ENCODE measurements at regions not wholly inside any gene's neighbourhood (a gene's known extent, or its start where the extent isn't known, plus 50 kb on each side); places are given as distances from the start of the nearest gene placed in this dataset.

- no peak for DNase-seq
Measured at GRCh38 chr4:149928507-149928906, 112.9 kb upstream of the IQCM start.

DNA sequence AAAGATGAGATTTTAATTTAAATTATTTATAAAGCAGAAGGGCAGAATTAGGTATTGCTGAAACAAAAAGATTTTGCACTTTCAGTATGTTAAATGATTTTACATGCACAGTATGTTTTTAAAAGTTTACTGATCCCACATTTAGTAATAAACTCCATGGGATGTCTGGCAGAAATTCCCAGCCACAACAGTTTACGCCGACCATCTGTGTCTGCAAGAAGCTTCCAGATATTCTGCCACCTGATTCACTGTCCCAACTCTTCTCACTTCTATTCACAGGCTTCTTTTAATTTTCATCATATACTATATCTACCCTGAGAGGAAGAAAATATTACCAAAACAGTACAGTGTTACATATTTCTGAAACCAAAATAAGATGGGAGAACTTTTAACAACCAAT is 115.8 kb upstream of the IQCM start:
- DNase-seq, result no peak

- no peak for DNase-seq
Measured at GRCh38 chr4:149932188-149932587, 116.5 kb upstream of the IQCM start.

GRCh38 chr4:149933120-149933519 is 117.5 kb upstream of the IQCM start:
- no peak for DNase-seq

DNA sequence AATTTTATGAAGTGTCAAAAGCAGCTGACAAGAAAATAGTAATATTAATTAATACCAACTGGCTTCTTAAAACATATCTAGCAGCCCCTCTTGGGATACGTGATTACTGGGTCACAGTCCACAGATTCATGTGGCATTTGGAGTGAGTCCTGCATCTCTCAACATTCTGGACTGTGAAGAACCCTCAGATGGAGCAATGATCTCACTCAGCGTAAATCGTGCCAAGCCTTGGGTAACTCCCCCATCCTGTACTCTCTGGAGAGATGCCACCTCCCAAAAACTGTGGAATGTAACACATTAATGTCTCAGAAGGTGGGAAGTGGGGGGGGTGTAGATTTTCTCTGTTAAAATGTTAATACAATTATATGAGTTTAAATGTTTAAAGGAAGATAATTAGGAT is 118.2 kb upstream of the IQCM start:
- peak; percentile 6 for DNase-seq

GRCh38 chr4:149949381-149949780 is 128.9 kb upstream of the DCLK2 start:
- no peak for DNase-seq

GRCh38 chr4:149951152-149951900 is 126.9 kb upstream of the DCLK2 start:
- DNase-seq, result no peak

DNA sequence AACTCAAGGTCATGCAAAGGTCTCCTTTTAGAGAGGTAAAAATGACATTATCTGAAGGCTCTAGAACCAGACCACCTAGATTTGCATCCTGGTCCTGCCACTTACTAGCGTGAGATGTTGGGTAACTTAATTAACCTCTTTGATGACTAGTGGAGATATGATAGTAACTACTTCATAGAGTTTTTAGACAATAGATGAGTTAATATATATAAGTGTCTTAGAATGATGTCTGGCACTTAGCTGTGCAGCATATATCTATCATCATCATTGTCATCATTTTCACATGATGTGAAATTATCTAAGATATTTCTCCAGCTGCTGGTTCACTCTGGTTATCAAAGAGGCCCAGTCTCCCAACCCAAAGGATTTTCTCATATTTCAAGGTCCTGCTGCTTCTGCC is 126.1 kb upstream of the DCLK2 start:
- DNase-seq, result no peak

DNA sequence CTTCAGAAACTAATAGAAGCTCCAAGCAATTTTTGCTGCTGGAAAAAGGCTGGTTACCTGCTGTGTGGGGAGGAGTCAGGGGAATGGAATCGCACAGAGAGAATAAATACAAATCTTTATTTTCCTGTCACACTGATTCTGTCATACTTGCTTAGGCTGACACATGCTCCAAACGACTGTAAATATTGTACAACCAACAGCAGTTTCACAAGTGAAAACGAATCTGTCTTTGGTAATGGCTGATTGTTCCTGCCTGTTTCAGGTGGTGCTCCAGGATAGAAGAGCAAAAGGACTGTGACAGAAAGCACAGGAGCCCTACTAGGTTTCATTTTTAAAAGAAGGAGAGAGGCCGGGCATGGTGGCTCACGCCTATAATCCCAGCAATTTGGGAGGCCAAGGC is 125.5 kb upstream of the DCLK2 start:
- no peak for DNase-seq

- DNase-seq, result no peak
Measured at GRCh38 chr4:149955780-149956390, 122.4 kb upstream of the DCLK2 start.

DNA sequence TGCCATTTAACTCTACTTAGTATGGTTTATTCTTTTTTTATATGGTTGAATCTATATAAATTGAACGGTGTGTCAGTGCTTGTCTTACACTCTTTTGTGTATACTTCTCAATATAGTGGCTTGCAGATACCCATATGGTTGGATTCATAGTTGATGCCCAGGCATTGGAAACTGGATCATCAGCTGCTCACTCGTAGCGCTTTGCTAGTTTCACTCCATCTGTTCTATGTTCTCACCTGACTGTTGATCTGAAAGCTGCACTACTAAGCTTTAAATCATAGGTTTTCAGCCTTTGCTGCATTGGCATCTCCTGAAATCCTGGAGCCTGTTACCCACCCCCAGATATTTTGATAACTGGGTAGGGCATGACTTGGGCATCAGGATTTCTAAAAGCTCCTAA is 121.6 kb upstream of the DCLK2 start:
- no peak for DNase-seq

DNA sequence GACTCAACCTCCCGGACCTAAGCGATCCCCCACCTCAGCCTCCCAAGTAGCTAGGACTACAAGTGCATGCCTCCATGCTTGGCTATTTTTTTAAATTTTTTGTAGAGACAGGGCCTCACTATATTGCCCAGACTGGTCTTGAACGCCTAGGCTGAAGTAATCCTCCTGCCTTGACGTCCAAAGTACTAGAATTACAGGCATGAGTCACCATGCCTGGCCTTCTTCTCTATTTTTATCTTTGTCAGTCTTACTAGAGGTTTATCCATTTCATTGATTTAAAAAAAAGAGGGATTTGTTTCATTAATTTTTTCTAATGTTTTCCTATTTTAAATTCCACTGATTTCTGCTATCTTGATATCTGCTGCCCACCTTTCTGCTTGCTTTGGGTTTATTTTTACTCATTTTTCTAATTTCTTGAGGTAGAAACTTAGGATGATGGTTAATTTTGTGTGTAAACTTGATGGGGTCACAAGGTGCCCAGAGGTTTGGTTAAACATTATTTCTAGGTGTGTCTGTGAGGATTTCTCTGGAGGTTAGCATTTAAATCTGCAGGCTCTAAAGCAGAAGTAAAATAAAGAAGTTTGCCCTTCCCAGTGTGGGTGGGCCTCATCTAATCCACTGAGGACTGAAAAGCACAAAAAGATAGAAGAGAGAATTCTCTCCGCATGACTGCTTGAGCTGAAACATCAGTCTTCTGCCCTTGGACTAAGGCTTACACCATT is 116.2 kb upstream of the DCLK2 start:
- peak; percentile 46 for DNase-seq

- DNase-seq, result no peak
Measured at GRCh38 chr4:149964001-149964796, 114.0 kb upstream of the DCLK2 start.

DNA sequence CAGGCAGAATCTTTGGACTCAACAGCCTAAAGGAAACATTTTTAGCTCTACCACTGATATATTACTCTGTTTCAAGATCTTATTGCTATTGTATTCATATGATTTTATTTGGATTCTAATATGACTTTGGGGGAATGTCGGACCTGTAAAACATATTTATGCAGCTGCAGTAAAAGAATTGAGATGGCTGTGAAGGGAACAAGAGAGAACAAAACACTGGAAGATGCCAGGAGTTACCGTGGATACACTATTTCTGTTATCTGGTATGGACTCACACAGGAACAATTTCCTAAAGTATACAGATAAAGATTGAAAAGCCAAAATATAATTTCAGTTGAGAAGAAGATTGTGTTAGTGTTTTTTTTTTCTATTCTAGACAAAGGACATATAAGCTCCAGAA is 113.0 kb upstream of the DCLK2 start:
- DNase-seq, result no peak

DNA sequence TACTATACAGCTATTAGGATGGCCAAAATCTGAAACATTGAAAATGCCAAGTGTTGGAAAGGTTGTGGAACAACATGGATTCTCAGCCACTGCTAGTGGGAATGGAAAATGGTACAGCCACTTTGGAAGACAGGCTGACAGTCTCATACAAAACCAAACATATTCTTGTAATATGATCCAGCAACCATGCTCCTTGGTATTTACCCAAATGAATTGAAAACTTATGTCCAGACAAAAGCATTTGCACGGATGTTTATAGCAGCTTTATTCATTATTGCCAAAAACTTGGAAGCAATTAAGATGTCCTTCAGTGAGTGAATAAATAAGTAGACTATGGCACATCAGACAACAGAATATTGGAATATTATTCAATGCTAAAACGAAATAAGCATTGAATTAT is 105.8 kb upstream of the DCLK2 start:
- peak; percentile 46 for DNase-seq

DNA sequence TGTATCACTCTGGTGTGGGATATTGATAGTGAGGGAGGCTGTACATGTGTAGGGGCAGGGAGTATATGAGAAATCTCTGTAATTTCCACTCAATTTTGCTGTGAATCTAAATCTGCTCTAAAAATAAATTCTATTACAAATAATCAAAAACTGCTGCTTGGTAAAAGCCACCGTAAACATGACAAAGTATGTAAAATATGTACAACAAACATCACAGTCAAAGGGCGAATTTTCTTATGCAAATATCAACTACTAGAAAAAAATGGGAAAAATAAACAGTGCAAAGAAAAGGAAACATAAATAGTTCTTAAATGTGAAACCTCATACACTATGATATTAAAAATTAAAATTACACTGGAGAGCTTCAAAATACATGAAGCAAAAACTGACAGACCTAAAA is 105.1 kb upstream of the DCLK2 start:
- DNase-seq, result no peak

GRCh38 chr4:149975172-149975571 is 103.1 kb upstream of the DCLK2 start:
- DNase-seq, result no peak

DNA sequence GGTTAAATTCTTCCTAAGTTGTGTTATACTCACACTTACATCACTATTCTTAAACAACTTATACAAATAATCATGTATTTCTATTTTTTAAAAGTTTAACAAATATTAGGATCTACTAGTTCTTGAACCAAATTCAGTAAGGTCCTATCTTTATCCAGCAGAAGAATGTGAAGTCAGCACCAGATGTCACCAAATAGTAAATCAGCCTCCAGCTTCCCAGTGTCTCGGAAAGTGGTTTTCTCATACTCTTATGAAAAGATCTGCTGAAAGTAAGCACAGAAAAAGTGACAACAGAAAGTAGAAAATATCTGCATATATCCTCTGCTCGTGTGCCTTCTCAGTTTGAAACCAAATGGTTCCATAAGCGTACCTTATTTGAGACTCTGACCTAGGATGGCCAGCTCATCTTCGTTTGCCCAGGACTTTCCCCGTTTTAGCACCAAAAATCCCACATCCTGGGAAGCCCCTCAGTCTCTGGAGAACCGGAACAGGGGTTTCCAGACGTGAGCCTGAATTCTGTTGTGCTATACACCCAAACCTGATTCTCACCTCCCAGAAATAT is 98.0 kb upstream of the DCLK2 start:
- DNase-seq, result peak; percentile 19

GRCh38 chr4:149980941-149981340 is 97.3 kb upstream of the DCLK2 start:
- peak; percentile 74 for DNase-seq

DNA sequence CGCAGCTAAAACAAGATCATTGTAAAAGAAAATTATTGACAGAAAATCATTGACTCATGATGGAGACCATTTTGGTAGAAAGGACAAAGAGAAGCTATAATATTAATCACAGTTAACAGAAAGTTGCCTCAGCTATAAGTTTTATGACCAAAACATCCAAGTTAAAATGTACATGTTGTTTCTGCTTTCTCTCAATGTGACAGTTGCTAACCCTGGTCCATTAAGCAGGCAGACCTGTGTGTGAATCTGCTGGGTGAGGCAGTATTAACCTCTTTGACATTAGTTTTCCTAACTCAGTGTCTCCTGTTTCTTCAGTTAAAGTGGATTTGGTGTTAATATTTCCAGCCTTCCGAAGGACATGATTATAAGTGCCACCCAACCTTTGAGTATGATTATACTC is 94.8 kb upstream of the DCLK2 start:
- no peak for DNase-seq

DNA sequence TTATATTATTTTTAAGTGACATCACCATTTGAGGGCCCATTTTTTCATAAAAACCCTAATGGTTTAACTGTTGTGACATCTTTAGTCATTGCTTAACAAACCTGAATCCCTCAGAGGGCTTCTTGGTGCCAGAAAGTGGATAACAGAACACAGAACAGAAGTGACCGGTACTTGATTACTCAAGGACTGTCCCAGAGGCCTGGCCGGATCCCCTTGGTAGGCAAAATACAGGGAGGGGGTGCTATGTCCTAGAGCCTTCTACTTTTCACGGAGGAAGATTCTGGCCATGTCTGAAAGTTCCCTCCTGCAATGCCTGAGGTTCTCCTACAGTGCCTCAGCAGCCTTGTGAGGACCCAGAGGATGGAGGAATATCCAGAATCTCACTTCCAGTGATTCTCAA is 94.3 kb upstream of the DCLK2 start:
- DNase-seq, result no peak

DNA sequence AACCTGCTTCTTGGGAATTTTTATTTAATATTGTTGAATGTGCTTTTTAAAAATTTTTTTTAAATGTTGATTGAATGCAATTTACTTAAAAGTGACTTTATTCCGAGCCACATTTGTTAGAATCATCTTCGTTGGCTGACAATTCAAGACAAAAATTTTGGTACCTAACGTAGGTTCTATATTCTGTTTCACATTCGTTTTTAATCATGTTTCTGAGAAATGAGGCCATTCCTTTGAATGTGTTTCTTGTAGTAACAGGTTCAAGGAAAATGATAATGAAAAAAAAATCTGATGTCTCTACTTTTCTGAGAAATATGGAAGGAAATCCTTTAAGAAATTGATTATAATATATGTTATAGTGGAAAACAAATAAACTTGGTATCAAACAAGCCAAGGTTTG is 92.3 kb upstream of the DCLK2 start:
- no peak for DNase-seq

- no peak for DNase-seq
Measured at GRCh38 chr4:149986917-149987316, 91.3 kb upstream of the DCLK2 start.

Measured in fibroblast of skin of abdomen (primary cell).